COLO829 (cell line): ENCODE measurements at regions not wholly inside any gene's neighbourhood (a gene's known extent, or its start where the extent isn't known, plus 50 kb on each side); places are given as distances from the start of the nearest gene placed in this dataset.
"Not testable (repeated sequence)": the region's sequence is repeated elsewhere in the genome, so short reads cannot be mapped to it uniquely, and the experiment has no call there.

ENCODE experiments used
- DNase-seq: peaks from one replicate; pipeline ENCODE4 v3.0.0; 2012; ENCODE audit warnings: low spot score

DNA sequence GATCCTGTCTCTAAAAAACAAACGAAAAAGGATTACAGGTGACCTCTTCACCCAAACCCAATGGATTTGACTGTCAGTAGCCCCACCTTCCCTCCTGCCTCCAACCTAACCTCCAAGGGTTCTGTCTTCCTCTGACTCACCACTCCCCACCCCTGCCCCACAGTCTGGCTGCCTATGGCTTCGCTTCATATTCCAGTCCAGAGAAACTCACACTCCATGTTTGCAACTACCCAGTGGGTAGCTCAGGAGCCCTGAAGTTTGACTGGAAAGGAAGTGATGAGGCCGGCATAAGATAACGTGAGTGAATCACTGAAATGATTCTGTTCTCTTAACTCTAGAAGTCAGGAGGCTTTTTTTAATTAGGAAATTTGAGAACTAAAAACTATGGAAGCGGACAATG lies 303.9 kb downstream of the FOXO1 start:
- DNase-seq: no peak

DNA sequence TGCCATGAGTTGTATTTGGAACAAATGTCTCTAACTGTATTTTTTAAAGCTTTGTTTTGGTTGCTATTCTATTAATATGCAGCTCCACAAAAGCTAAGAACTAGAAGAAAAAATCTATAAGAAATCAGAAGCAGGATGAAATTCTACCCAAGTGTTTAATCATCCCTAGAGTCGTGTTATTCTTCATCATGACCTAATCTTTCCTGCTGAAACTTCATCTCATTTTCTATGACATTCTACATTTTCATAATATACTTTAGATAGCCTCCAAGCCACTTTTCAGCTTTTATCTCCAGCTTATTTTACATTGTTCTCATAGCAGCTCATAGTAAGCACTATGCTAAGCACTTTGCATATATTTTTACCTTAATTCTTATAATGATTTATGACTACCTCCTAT lies 302.8 kb downstream of the FOXO1 start:
- DNase-seq: no peak

DNA sequence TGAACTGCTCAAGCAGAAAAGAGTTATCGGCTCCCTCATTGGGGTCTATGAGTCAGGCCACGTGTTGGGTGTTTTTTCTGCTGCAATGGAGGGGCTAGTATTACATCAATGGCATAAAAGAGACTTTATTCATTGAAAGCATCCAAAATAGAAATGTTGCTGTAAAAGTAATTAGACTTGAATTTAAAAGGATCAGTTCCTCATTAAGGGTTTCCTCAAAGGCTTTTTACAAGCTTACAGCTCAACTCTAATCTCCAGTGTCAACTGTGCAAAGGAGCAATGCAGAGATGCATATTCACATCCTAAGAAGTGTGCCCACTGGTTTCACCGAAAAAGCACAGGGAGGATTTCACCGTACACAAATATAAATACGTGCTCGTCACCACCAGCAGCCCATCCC lies 300.3 kb downstream of the FOXO1 start:
- no peak for DNase-seq

DNA sequence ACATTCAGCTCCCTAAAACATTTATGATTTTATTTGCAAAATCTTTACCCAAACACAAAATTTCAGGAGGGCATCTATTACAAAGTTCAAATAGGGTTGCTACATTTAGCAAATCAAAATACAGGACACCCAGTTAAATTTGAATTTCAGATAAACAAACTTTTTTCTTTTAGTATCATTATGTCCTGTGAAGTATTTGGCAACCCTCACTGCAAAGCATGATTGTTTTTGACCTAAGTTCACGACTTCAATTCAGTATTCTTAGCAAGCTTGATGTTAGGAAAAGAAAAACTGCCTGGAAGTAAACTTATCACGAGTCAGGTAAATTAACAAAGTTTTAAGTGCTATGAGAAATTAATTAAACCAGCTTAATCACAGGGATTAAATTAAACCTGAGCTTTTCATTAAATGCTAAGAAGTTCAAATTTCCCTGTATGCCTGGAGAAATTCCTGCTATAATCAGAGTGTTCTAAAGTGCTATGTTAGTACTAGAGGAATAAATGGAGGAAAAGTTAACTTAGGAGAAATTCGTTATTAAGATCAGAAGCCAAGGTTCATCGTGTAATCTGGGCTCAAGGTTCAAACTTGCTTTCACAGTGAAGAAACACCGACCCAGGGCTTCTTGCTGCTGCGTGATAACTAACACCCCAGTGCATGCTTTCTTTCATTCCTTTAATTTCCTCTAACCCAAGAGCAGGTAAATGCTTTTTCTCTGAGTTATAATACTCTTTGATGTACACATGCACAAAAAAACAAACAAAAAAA lies 298.1 kb downstream of the FOXO1 start:
- DNase-seq: no peak

DNA sequence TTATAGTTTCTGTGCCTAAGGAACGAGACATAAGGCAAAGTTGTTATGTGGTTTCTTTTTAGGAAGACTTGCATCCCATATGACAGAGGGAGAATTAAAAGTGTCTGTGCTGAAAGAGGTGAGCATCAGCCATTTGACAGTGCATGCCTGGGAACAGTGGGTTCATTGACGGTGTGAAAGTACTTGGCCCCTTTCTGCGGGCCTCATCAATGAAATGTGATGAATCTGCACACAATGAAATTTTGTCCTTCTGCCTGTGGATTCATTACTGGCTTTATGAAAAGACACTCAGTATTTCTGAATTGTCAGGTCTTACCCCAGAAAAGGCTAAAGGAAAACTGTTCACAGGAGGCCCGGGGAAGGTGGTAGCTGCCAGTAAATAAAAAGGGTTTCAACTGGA lies 295.8 kb downstream of the FOXO1 start:
- DNase-seq: peak; percentile 54

DNA sequence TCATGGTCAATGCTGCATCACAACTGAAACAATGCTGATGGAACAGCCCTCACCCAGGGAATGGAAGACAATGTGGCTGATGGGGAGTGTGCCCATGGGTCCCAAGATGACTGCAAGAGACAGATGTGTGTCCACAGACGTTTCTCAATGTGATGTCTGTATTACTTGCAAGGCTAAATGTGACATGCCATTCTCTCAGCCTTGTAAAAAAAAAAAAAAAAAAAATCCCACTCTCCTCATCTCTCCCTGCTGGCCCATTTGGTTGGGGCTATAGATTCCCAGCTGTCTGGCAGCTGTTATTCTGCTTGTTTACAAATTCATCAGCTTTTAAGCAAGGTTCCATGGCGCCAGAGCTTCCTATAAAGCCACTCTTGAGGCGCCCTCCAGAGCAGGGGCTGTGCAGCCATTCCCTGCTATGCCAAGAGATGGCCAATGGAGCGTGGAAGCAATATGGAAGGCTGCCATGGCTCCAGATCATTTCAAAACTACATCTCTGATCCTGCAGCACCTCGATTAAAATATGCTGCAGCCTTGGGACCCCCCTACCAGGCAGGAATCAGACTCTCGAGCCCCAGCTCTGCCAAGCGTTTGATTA lies 294.8 kb downstream of the FOXO1 start:
- DNase-seq: no peak

DNA sequence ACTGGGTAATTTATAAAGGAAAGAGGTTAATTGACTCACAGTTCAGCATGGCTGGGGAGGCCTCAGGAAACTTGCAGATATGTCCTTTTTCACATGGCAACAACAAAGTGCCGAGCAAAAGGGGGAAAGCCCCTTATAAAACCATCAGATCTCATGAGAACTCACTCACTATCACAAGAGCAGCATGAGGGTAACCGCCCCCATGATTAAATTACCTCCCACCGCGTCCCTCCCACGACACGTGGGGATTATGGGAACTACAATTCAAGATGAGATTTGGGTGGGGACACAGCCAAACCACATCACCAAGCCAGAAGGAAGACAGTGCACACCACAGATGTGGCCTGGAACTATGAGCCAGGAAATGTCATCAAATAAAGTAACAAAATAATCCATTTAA lies 292.8 kb downstream of the FOXO1 start:
- DNase-seq: not testable (repeated sequence)

DNA sequence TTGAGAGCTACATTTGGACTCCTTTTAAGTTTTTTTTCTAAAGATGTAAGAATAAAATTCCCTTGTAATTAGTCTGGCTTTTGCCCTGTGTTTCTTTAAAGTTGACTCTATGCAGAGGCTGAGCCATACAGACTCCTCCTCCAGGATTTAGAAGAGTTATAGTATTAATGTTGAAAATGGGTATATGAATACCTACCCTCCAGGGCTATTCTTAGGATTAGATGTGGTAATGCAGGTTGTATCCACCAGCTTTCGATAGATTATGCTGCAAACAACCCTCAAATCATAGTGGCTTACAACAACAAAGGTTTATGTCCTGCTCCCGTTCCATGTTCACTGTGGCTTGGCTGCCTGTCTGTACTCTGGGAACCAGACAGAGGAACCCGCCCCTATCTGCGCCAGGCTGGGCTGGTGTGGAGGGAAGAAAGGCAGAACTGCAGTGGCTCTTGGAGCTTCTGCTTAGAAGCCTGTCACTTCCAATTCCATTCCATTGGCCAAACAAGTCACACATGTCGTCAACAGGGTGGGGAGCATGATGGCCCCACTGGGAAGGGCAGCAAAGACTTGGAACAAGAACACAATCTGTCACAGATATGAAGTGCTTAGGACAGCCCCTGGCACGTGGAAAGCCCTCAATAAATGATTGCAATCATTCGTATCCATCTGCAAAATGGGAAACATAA lies 290.8 kb downstream of the FOXO1 start:
- no peak for DNase-seq

DNA sequence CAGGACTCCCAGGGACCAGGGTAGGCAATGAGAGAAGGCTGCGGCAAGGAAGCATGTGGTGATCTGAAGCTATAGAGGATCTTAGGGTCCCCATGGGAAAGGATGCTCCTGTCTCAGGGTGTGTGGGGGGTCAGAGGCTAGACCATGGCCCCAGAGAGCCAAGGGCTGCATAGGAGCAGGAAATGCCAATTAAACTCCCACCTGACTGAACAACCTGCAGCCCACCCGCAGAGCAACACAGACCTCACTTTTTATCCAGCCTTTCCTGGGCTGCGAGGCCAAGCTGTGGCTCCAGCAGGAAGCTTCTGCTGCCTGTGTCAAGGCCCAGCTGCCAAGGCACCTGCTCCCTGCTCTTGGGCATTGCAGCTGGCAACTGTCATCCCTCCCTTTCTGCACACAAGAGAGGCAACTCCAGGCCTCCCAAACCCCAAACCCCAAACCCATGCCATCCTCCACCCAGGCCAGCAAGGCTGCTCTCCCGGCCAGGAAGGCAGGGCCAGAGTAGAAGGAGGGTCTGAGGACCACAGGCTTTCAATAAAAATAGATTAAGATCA lies 290.1 kb downstream of the FOXO1 start:
- DNase-seq: no peak

DNA sequence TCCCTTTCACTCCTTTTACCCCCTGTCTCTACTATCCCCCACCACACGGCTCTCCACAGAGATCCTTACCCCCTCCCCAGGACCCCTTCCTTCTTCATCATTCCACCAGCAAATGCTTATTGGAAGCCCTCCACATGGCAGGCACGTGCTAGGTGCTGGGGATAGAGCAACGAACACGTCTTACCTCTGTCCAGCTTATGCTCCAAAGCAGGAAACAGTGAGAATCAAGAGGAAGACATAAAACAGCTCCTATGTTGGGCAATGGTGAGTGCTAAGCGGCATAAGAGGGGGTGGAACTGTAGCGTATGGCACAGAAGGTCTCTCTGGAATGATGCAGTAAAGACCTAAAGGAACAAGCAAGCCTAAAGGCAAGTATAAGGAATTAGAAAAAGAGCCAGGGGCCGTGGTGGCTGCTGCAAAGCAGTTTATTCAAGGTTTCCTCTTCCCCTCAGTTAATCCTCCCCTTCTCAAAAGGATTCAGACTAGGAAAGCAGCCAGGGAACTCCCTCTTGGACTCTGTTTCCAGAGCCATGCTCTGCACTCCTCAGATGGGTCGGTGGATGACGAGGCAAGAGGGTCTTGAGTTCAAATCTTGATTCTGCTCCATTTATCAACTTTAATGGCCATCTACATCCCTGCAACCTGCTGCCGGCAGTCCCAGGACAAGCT lies 289.4 kb downstream of the FOXO1 start:
- no peak for DNase-seq

DNA sequence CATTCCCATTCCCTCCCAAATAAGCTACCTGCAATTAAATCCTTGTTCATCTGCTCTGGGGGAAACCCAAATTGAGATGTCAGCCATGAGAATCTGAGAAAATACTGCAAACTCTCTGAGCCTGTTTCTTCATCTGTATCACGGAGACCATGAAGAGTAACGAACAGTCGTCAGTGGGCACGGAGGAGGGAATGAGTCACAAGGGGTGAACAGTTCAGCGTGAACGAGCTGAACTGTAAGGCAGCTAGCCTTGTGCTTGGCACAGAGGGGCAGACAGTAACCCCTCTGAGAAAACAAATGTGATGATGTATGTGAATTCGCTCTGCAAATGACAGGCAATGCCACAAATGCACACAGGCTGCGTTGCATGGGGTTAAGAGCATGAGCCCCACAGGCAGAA lies 288.7 kb downstream of the FOXO1 start:
- peak; percentile 65 for DNase-seq

DNA sequence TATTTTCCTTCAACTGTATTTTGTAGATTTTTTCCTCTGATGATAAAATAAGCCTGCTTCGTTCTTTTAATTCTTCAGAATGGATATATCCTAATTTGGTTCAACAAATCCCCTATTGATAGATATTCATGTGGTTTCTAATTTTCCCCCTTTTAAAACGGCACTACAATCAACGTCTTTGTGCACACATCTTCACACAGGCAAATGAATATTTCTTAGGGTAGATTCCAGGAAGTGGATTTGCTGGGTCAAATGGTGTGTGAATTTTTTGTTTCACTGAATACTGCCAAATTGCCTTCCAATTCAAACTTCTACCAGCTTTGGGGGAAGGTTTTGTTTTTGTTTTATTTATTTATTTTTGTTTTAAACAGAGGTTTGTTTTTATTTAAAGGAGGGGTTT lies 287.2 kb downstream of the FOXO1 start:
- peak; percentile 95 for DNase-seq

DNA sequence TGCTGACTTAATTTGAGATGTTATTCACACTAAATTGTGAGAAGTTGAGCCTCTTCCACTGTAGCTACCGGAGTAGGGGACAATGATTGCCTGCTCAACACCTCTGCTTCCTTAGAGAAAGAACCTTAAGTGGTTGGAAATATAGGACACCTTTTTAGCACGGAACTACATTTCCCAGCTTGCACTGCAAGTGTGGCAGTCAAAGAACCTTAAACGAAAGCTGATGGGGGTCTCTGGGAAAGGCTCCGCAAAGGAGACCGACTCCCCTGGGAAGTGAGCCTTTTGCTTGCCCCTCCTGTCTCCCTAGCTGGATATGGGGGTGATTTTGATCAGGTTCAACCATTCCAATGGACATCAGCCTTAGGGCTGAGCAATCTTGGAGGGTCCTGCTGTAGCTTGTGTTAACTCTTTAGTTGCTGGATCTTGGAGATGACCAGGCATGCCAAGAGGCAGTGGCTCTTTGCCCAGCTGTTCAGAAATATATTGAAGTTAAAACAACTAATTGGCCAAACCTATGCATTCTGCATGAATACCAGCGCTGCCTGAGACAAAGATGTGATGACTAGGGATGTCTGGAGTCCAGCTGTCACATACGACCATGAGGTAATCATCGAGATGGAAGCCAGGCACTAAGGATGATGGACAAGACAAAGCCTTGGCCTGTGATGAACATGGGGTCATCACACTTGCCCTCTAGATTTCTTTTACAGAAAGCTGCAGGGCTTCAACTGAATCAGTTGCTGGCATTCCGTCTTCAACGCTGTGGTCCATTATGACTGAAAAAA lies 286.5 kb downstream of the FOXO1 start:
- peak; percentile 43 for DNase-seq

DNA sequence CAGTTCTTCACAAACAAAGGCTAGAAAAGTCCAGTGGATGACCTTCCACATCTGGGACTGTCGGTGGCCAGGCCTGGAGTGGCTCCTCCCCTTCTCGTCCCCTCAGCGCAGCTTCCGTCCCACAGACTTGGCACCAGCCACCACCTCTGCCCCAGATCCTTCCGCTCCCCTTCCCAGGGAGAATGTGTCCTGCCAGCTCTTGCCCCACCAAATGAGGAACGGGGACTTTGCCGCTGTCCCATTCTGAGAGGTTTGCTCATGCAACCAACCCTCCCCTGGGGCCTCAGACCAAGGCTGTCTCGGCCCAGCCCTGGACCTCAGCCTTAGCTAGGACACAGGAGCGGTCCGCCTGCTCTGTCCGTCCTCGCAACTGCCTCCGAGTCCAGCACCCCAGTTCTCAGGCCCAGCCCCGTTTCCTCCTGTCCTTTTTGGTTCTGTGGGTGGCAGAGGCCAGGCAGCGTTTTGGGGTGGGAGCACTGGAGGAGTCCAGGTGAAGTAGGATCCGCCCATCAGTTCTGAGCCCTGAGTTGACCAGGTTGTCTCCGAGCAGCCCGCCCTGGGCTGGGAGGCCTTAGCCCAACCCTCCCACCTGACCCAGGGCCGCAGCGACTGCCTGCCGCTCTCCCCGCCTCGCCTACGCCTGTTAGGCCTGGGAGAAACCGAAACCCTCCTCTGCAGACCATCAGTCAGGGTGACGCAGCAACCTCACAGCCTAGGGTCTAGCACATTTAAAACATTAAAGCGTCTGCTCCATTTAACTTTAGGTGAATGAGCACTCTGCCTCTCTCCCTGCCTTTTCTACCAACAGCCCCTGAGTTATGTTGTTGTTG lies 284.3 kb downstream of the FOXO1 start:
- no peak for DNase-seq

DNA sequence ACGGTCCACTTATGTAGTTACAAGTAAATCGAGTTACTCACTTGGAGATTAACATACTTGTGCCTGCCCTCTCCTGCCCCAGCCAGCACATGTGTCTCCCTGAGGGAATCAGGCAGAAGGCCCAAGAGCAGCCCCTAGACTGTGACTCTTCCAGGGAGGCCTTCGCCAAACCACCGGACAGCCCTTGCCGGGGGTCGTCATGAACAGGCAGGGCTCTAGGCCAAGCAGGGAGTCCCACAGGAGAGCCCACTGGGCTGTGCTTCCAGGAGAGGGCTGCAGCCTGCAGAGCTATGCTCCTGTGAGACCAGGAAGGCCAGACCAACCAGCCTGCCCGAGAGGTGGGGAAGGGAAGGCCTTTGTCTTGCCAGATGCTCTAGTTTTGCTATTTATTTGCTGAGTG lies 283.3 kb downstream of the FOXO1 start:
- no peak for DNase-seq

DNA sequence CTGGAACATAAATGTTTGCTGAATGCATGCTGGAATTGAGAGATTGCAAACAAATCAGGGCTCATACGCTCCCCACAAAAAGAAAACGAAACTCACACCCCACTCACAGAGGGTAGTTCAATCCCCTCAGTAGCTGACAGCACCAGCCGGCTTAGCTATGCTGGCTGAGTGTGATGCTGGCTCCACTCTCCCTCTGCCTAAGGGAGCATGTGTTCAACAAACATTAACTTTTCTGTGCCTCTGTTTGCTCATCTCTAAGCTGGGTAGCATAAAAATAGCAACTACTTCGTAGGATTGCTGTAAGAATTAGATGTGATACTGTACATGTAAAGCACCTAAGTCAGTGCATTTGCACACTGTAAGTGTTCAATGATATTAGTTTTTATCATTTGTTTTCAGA lies 282.6 kb downstream of the FOXO1 start:
- DNase-seq: no peak

DNA sequence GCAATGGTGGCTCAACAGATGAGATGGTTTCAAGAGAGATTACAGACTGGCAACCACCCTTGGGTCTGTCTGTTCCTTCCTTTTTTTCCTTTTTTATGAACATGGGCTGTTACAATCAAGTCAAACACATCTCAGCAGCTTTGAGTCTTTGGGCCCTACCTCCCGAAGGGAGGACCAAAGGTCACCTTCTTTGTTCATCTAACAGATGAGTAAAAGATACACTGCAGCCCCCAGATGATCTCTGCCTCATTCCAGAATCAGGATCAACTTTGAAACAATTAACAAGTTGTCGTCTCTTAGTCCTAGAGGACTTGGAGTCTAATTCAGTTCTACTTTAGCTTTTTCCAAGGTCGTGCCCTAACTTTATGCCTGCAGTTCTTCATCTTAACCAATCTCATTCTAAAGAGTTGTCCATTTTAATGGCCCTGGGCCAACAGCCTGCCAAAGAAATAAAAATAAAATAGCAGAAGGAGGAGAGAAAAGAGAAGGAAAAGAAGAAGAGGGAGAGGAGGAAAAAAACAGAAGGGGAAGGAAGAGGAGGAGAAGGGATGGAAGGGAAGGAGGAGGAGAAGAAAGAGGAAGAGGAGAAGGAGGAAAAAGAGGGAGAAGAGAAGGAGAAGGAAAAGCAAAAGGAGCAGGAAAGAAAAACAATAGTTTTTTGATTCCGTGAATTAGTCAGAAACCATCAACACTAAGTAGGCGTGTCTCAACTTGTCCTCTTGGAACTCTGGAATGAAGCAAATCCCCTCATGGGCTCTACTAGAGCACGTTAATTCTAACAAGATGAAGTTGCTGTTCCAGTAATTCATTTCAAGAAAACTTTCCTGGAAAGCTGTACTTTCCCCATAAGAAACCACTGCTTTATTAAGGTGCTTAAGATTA lies 281.2 kb downstream of the FOXO1 start:
- no peak for DNase-seq

DNA sequence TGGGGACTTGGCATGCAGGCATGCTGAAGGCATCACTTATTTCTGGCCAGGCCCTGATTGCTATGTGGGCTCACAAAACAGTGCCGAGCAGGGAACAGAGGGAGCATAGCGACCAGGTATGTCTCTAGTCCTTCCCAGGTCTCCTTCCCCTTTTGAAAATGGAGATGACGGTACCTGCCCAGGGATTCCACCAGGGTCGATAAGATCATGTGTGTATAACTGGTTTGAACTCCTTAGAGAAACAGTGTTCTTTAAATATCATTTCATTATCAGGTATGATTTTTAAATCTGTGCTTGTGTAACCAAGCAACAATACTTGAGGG lies 280.6 kb downstream of the FOXO1 start:
- no peak for DNase-seq

DNA sequence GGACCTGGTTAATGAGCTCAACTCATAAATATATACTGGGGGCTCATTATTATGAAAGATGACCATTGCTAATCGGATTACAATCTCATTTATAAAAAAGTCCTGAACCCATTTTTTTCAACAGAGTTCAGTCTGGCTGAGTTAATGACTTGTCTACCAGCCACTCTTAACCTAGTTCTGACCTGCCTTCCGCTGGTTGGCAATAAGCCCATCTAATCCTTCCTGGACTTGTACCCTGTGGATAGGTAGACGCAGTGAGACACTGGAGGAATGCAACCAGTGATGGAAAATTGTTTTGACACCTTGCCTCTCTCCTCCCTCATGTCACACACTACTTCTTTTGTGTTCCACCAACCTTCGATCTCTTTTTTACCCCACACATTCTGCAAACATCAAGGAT lies 279.9 kb downstream of the FOXO1 start:
- no peak for DNase-seq

DNA sequence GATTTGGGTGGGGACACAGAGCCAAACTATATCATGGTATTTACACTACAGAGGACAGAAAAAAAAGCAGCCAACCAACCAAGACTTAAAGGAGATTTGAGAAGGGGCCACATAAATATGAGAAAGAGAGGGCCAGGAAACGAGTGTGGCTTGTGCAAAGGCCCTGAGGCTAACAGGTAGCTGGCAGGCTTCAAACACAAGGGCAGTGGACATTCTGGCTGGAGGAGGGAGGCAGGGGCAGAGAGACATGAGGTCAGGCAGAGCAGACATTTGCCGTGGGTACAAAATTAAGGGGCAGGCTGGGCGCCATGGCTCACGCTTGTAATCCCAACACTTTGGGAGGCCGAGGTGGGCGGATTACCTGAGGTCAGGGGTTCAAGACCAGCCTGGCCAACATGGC lies 278.7 kb downstream of the FOXO1 start:
- DNase-seq: no peak
